GM12892 (cell line): ENCODE measurements at regions not wholly inside any gene's neighbourhood (a gene's known extent, or its start where the extent isn't known, plus 50 kb on each side); places are given as distances from the start of the nearest gene placed in this dataset.

Experiments
- POLR2A ChIP-seq: IDR thresholded peaks from 2 replicates; pipeline ENCODE4 v1.6.1; 2011; ENCODE audit warnings: low read depth, low read length, control low read depth
- POLR2AphosphoS5 ChIP-seq: IDR thresholded peaks from 2 replicates; pipeline ENCODE4 v1.6.1; 2011; ENCODE audit warnings: low read depth, low read length, control low read depth
- TAF1 ChIP-seq: IDR thresholded peaks from 2 replicates; pipeline ENCODE4 v1.6.1; 2011; ENCODE audit warnings: low read depth, mild to moderate bottlenecking, control low read depth, low read length, borderline replicate concordance

DNA sequence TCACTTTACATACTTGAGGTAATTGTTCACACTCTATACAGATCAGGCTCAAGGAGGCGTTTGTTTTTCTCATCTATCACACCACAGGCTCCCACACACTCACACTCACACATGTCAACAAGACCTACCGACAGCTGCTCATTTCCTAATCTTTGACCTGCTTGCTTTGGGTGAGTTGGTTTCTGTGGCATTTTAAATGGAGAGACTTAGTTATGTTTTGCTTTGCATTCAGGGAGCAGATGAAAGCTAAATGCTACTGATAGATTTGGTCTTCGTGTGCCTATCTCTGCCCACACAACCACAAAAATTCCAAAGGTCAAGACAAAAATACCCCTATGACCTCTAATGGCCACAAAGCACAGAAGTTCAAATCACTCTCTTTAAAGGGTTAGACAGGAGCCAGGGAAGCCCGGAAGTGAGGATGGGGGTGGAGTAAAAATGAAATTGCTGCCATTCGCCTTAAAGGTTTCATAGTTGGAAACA, 203.5 kb upstream of the G2E3 start:
- TF ChIP-seq POLR2A: no peak
- no peak for TF ChIP-seq TAF1
- no peak for TF ChIP-seq POLR2AphosphoS5
